ENCODE measurements at regions not wholly inside any gene's neighbourhood (a gene's known extent, or its start where the extent isn't known, plus 50 kb on each side); places are given as distances from the start of the nearest gene placed in this dataset.

DNA sequence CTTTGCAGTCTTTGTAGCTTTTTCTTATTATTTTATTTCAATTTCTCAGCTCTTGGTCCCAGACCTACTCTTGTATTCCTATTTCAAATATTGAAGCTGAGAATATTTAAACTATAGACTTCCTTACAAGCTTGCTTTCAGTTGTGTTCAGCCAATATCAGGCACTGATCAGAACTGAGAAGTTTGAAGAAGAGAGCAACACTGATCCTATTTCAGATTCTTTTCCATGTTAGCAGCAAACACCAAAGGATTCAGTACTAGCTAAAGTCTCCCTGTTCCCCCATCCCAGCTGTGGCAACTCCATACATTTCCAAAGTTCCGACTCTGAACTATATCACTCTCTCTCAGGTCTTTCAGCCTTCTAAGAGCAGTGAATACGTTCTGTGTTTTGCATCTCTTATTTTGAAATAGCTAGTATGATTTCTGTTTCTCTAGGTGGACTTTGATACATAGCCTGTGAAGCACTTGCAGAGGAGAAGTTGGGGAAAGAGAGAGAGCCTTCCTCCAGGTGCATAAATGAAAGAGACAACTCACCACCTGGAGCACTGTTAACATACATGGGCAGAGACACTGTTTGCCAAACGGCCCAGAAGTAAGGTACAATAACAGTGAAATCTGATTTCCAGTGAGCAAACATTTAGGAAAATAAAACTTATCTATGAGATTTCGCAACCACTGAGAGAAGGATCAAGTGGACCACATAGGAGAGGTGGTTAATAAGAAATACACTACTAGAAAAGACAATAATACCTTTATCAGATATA, 135.0 kb upstream of the ZNF804A start:
- H3K27me3 ChIP-seq, result peaks cover 0 to 4% (median 0%) of the 10 kb centered on the region in 4 donors
- intact Hi-C loops (cut with DNase I), result no loop called here
- no peaks in the 10 kb centered on the region for H3K4me1 ChIP-seq
- DNase-seq (ENCODE audit: extremely low spot score), result no peak
- no peaks in the 10 kb centered on the region for H3K9me3 ChIP-seq
- H3K36me3 ChIP-seq, result no peaks in the 10 kb centered on the region
- no peak overlapping the region for H3K4me3 ChIP-seq
- TF ChIP-seq, protein P1, sequence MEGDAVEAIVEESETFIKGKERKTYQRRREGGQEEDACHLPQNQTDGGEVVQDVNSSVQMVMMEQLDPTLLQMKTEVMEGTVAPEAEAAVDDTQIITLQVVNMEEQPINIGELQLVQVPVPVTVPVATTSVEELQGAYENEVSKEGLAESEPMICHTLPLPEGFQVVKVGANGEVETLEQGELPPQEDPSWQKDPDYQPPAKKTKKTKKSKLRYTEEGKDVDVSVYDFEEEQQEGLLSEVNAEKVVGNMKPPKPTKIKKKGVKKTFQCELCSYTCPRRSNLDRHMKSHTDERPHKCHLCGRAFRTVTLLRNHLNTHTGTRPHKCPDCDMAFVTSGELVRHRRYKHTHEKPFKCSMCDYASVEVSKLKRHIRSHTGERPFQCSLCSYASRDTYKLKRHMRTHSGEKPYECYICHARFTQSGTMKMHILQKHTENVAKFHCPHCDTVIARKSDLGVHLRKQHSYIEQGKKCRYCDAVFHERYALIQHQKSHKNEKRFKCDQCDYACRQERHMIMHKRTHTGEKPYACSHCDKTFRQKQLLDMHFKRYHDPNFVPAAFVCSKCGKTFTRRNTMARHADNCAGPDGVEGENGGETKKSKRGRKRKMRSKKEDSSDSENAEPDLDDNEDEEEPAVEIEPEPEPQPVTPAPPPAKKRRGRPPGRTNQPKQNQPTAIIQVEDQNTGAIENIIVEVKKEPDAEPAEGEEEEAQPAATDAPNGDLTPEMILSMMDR (IDR thresholded peaks at IDR 0.05), result no peak
- TF ChIP-seq POLR2AphosphoS5 (IDR thresholded peaks at IDR 0.05) (no peak), EP300 (IDR thresholded peaks at IDR 0.05) (no peak)
- no peak overlapping the region for H3K27ac ChIP-seq (replicated peaks in 1 of 4)
- 52% methylated on average over 4 of the region's 4 CpGs for WGBS

DNA sequence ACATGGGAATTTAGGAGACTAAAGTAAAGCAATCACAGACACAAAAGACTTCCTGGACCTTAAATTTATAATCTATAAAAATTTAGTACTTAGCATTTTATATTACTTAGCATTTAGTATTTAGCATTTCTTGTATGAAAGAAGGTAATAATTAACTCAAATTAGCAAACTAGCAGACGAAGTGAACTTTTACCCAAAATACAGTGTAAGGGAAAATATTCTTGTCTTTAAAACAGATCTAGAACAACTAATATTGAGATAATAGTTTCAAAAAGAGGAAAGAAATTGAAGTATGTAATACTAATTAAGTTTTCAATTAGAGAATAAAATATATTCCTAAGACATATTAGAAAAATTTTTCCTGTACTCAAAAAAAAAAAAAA, 134.5 kb upstream of the ZNF804A start:
- no peak overlapping the region for H3K4me3 ChIP-seq
- H3K27me3 ChIP-seq, result peaks cover 0 to 4% (median 0%) of the 10 kb centered on the region in 4 donors
- 85% methylated on average over 1 of the region's 1 CpG for WGBS
- no peak overlapping the region for H3K27ac ChIP-seq (replicated peaks in 1 of 4)
- no peak for DNase-seq (ENCODE audit: extremely low spot score)
- no peaks in the 10 kb centered on the region for H3K9me3 ChIP-seq
- no peak for TF ChIP-seq EP300 (IDR thresholded peaks at IDR 0.05)
- TF ChIP-seq, protein P1 (IDR thresholded peaks at IDR 0.05), result no peak
- TF ChIP-seq POLR2A (IDR thresholded peaks at IDR 0.05; ENCODE audit: low read depth), result no peak
- no peak for TF ChIP-seq POLR2AphosphoS5 (IDR thresholded peaks at IDR 0.05)
- H3K36me3 ChIP-seq, result no peaks in the 10 kb centered on the region
- no peaks in the 10 kb centered on the region for H3K4me1 ChIP-seq
- intact Hi-C loops (cut with DNase I), result no loop called here

DNA sequence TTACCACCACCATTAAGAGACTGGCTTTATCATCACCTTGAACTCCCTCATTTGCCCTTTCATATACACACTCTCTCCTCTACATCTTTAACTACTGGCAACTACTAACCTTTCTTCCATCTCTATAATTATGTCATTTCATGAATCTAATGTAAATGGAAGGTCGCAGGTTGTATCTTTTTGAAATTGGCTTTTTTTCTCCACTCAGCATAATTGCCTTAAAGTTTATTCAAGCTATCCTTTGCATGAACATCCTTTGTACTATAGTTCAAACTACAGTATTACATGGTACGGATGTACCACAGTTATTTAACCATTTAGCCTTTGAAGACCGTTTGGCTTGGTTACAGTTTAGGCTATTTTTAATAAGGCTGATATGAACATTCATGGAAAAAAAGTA, 129.5 kb upstream of the ZNF804A start:
- WGBS, result 52% methylated on average over 3 of the region's 3 CpGs
- Histone ChIP-seq H3K4me3 (no peak overlapping the region), H3K9me3 (no peaks in the 10 kb centered on the region), H3K4me1 (no peaks in the 10 kb centered on the region), H3K27me3 (no peaks in the 10 kb centered on the region), H3K27ac (replicated peaks in 1 of 4) (no peak overlapping the region), H3K36me3 (no peaks in the 10 kb centered on the region)
- no peak for DNase-seq (ENCODE audit: extremely low spot score)
- intact Hi-C loops (cut with DNase I), result no loop called here
- no peak for TF ChIP-seq EP300 (IDR thresholded peaks at IDR 0.05)
- TF ChIP-seq POLR2A (IDR thresholded peaks at IDR 0.05; ENCODE audit: low read depth), result no peak
- TF ChIP-seq, protein P1 (IDR thresholded peaks at IDR 0.05), result no peak
- no peak for TF ChIP-seq POLR2AphosphoS5 (IDR thresholded peaks at IDR 0.05)

DNA sequence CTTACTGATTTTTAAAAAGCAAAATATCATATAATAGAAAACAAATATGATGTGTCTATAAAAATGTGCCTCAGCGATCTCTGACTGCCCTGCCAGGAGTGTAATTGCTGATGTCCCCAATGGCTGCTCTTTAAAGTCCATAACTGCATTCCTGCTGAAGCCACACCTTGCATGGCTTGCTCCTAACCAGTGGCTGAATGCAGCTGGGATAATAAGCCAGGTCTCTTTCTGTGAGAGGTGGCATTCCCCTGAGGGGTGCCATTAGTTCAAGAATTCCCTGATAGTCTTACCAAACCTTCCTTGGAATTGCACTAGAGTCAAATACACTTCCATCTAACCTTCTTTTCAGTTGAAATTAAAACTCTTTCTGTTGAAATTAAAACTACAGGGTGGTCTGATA, 125.8 kb upstream of the ZNF804A start:
- no peak for DNase-seq (ENCODE audit: extremely low spot score)
- Histone ChIP-seq H3K27ac (replicated peaks in 1 of 4) (no peak overlapping the region), H3K9me3 (no peaks in the 10 kb centered on the region), H3K4me3 (no peak overlapping the region), H3K27me3 (no peaks in the 10 kb centered on the region), H3K4me1 (no peaks in the 10 kb centered on the region), H3K36me3 (no peaks in the 10 kb centered on the region)
- TF ChIP-seq, protein P1 (IDR thresholded peaks at IDR 0.05), result no peak
- TF ChIP-seq EP300 (IDR thresholded peaks at IDR 0.05) (no peak), POLR2AphosphoS5 (IDR thresholded peaks at IDR 0.05) (no peak), POLR2A (IDR thresholded peaks at IDR 0.05; ENCODE audit: low read depth) (no peak)
- WGBS, result 96% methylated on average over 1 of the region's 1 CpG
- intact Hi-C loops (cut with DNase I), result no loop called here

DNA sequence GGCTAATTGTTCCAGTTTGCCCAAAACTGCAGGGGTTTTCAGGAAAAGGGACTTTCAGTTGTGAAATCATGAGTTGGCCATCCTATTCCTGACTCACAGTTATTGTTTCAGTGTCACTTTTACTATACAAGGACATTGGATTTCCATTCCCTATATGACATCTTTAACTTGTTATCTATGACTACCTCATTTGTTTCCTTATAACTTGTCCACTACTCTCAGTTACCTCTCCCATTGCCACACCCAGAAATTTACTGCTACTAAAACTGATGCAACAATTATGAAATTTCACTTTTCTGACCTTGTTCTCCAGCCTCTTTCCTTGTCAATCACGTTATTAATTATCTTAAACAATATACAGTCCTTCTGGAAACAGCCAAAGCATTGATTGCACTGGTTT, 116.5 kb upstream of the ZNF804A start:
- H3K27ac ChIP-seq (replicated peaks in 1 of 4), result no peak overlapping the region
- H3K27me3 ChIP-seq, result no peaks in the 10 kb centered on the region
- no peaks in the 10 kb centered on the region for H3K36me3 ChIP-seq
- no peaks in the 10 kb centered on the region for H3K9me3 ChIP-seq
- TF ChIP-seq POLR2AphosphoS5 (IDR thresholded peaks at IDR 0.05) (no peak), EP300 (IDR thresholded peaks at IDR 0.05) (no peak), POLR2A (IDR thresholded peaks at IDR 0.05; ENCODE audit: low read depth) (no peak)
- TF ChIP-seq, protein P1 (IDR thresholded peaks at IDR 0.05), result no peak
- H3K4me3 ChIP-seq, result no peak overlapping the region
- WGBS, result 50% methylated on average over 1 of the region's 1 CpG
- intact Hi-C loops (cut with DNase I), result no loop called here
- H3K4me1 ChIP-seq, result no peaks in the 10 kb centered on the region
- no peak for DNase-seq (ENCODE audit: extremely low spot score)

All from esophagus muscularis mucosa (tissue), 4 donors.